ENCODE measurements at regions not wholly inside any gene's neighbourhood (a gene's known extent, or its start where the extent isn't known, plus 50 kb on each side); places are given as distances from the start of the nearest gene placed in this dataset.
"Not testable (repeated sequence)": the region's sequence is repeated elsewhere in the genome, so short reads cannot be mapped to it uniquely, and the experiment has no call there.

- H3K27me3 ChIP-seq (ENCODE audit: insufficient read depth, poor library complexity, severe bottlenecking) = peaks cover 11% of the 10 kb centered on the region
- H3K4me3 ChIP-seq (replicated peaks; ENCODE audit: insufficient read depth, low read length) = no peak overlapping the region
- no peak for DNase-seq (ENCODE audit: low read depth in 1 of 2, low spot score in 1 of 2)
- H3K27ac ChIP-seq (replicated peaks) = no peak overlapping the region
- no peak for TF ChIP-seq SPI1 (IDR thresholded peaks at IDR 0.05; ENCODE audit: borderline replicate concordance, low read depth)
- TF ChIP-seq REST (IDR thresholded peaks at IDR 0.05; ENCODE audit: insufficient replicate concordance, low read depth) = no peak
- TF ChIP-seq, protein P1, sequence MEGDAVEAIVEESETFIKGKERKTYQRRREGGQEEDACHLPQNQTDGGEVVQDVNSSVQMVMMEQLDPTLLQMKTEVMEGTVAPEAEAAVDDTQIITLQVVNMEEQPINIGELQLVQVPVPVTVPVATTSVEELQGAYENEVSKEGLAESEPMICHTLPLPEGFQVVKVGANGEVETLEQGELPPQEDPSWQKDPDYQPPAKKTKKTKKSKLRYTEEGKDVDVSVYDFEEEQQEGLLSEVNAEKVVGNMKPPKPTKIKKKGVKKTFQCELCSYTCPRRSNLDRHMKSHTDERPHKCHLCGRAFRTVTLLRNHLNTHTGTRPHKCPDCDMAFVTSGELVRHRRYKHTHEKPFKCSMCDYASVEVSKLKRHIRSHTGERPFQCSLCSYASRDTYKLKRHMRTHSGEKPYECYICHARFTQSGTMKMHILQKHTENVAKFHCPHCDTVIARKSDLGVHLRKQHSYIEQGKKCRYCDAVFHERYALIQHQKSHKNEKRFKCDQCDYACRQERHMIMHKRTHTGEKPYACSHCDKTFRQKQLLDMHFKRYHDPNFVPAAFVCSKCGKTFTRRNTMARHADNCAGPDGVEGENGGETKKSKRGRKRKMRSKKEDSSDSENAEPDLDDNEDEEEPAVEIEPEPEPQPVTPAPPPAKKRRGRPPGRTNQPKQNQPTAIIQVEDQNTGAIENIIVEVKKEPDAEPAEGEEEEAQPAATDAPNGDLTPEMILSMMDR (IDR thresholded peaks at IDR 0.05; ENCODE audit: insufficient read depth, low read length) = no peak
- TF ChIP-seq POLR2AphosphoS5 (IDR thresholded peaks at IDR 0.05; ENCODE audit: low read depth) = no peak
- TF ChIP-seq GABPA (IDR thresholded peaks at IDR 0.05; ENCODE audit: low read depth) = no peak
Observed at GRCh38 chr18:60245096-60245495, 127.5 kb downstream of the MC4R start.

GRCh38 chr18:60239024-60239710 lies 133.4 kb downstream of the MC4R start:
- not testable (repeated sequence) for DNase-seq (ENCODE audit: low read depth in 1 of 2, low spot score in 1 of 2); H3K27ac ChIP-seq (replicated peaks); H3K27me3 ChIP-seq (ENCODE audit: insufficient read depth, poor library complexity, severe bottlenecking); H3K4me3 ChIP-seq (replicated peaks; ENCODE audit: insufficient read depth, low read length)

DNA sequence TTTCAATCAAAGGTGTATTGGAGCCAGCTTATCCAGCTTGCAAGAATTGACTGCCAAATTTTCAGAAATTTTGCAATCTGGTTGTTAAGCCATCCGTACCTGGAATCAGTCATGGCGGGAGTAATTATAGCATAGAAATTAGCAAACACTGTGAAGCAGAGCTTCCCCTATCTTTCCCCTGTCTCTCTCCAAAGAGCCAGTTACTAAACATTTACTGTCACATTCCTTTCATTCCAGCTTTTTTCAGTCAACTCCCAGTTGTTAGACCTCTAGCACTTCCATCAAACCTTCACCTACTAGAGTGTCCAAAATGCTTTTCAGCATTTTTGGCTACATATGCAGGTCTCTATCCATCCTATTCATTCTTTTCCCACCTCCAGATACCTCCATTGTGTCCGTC lies 137.4 kb downstream of the MC4R start:
- TF ChIP-seq, protein P1 (IDR thresholded peaks at IDR 0.05; ENCODE audit: insufficient read depth, low read length) = no peak
- TF ChIP-seq SPI1 (IDR thresholded peaks at IDR 0.05; ENCODE audit: borderline replicate concordance, low read depth) (no peak), REST (IDR thresholded peaks at IDR 0.05; ENCODE audit: insufficient replicate concordance, low read depth) (no peak), POLR2AphosphoS5 (IDR thresholded peaks at IDR 0.05; ENCODE audit: low read depth) (no peak), GABPA (IDR thresholded peaks at IDR 0.05; ENCODE audit: low read depth) (no peak)
- Histone ChIP-seq H3K27ac (replicated peaks) (no peak overlapping the region), H3K4me3 (replicated peaks; ENCODE audit: insufficient read depth, low read length) (no peak overlapping the region), H3K27me3 (ENCODE audit: insufficient read depth, poor library complexity, severe bottlenecking) (no peaks in the 10 kb centered on the region)
- no peak for DNase-seq (ENCODE audit: low read depth in 1 of 2, low spot score in 1 of 2)

DNA sequence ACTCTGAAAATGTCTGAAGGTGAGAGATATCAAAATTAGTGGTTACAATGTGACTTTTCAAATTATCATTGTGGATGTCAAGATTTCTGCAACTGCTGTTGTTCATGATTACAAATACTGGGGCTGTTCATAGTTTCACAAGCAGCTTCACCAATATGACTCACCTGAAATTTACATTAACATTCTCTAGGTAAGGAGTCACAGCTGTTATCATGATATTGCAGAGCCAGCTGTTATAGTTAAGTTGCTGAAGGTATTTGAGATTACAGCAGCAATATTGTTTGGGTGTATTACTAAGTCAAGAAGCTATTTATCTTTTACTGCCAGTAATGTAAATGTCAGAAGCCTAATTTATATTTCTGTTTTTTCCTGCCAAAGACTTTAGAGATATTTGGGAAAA lies 140.0 kb downstream of the MC4R start:
- Histone ChIP-seq H3K27me3 (ENCODE audit: insufficient read depth, poor library complexity, severe bottlenecking) (no peaks in the 10 kb centered on the region), H3K4me3 (replicated peaks; ENCODE audit: insufficient read depth, low read length) (no peak overlapping the region), H3K27ac (replicated peaks) (no peak overlapping the region)
- no peak for DNase-seq (ENCODE audit: low read depth in 1 of 2, low spot score in 1 of 2)
- TF ChIP-seq, protein P1 (IDR thresholded peaks at IDR 0.05; ENCODE audit: insufficient read depth, low read length) = no peak
- TF ChIP-seq POLR2AphosphoS5 (IDR thresholded peaks at IDR 0.05; ENCODE audit: low read depth) = no peak
- TF ChIP-seq REST (IDR thresholded peaks at IDR 0.05; ENCODE audit: insufficient replicate concordance, low read depth) = no peak
- no peak for TF ChIP-seq SPI1 (IDR thresholded peaks at IDR 0.05; ENCODE audit: borderline replicate concordance, low read depth)
- no peak for TF ChIP-seq GABPA (IDR thresholded peaks at IDR 0.05; ENCODE audit: low read depth)

All from HL-60 (cell line).